NCI-H2107 treated with DMSO at 0.1 percent for 48 hours (cell line): ENCODE measurements at regions not wholly inside any gene's neighbourhood (a gene's known extent, or its start where the extent isn't known, plus 50 kb on each side); places are given as distances from the start of the nearest gene placed in this dataset.

Source experiments
- DNase-seq: peaks from one replicate; lab custom pipeline; 2025; ENCODE audit not compliant: unreplicated experiment; lab: John Stamatoyannopoulos, UW

GRCh38 chr5:3237276-3237868, 358.3 kb upstream of the IRX1 start:
- DNase-seq = no peak

DNA sequence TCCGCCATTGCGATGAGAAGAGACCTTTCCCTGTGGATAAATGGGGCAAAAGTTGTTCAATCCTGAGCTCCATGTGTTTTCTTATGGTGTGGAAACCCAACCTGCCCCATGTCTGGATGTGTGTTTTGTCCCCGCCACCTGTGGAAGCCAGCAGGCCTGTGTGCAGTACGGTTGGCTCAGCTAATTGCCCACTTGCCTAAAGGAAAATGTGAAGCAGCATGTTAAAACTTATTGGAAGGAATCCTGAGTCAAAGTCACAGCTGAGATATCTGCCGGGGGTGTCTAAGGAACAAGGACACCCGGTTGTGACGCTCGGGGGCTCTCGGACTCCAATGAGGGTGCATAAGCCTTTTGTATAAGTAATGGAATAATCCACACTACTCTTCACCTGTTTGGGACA, 361.1 kb upstream of the IRX1 start:
- DNase-seq = no peak

DNA sequence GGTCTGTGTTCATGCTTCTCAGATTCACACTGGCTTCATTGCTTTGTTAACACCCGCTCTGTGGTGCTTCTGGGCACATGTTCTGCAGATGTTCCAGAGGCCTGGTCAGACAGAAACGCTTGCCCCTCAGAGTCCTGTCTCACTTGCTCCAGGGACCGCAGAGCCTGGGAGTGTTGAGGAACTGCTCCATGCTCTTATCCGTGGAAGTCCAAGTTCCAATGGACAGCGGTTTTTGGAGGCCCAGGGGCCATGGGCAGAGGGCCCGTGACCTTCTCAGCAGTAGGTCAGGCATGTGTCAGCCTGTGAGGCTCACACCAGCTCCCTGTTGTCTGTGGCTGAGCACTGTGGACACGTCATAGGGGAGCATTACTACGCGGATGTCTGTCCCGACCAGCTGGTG, 364.7 kb upstream of the IRX1 start:
- DNase-seq = no peak

DNA sequence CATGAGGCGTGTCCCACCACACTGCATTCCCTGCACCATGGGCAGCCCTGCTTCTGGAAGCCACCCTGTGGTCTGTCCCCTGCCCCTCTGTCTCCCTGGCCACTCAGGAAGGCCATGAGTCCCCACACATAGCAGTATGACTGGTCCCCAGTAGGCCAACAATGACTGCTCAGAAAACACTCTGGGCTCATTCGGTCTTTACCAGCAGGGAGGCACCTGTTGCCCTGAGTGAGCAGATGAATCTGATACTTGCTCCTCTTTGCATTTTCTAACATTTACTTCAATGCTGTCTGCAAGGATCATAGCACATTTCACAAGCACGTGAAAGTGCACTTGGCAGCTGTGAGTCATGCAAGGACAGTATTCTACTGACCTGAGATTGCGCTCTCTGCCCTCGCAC, 365.4 kb upstream of the IRX1 start:
- no peak for DNase-seq

GRCh38 chr5:3226196-3226920, 369.3 kb upstream of the IRX1 start:
- DNase-seq = no peak

- DNase-seq = no peak
These were observed 370.3 kb upstream of the IRX1 start for GRCh38 chr5:3225201-3225960.

DNA sequence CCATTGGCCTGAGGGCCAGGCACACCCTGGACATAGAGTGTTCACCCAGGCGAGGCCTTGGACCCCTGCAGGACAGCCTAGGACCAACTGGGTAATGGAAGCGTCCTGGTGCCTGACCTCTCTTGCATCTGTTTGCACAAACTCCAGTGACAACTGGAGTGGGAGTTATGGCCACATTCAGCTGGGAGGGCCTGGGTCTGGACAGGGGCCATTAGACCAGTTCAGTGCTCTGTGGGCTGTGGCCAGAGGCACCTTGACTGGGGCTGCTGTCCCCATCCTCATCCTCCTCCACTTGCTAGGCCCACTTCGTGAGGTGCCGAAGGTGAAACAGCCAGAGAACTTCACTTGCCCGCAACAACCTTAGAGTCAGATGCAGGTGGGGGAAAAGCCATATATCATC, 372.7 kb upstream of the IRX1 start:
- no peak for DNase-seq

GRCh38 chr5:3221432-3221831, 374.2 kb upstream of the IRX1 start:
- DNase-seq = no peak

DNA sequence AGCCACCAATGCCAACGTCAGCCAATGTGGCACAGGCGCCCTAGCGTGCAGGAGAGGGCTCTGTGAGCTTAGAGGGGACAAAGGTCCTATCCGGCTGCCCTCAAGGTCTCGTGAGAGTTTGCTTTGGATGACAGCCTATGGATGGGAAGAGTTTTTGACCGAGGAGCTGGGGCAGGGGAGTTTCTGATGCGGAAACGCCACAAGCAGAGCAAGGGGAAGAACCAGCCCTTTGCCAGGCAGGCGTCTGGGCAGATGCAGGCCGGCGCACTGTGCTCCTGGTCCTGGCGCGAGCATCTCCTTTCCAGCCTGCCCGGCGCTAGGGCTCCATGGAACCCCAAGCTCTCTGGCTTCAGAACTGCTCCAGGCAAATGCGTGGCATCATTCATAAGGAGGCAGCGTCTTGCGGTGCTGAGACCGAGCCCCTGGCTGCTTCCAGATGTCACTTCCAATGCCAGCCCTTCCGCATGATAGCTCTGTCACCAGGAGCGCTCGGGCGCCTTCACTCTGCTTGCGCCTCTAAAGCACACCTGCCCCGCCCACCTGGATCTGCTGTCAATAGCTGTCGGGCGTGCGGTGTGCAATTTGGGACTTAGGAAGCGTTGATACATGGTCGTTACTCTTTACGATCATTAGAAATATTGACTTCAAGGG, 374.9 kb upstream of the IRX1 start:
- no peak for DNase-seq

DNA sequence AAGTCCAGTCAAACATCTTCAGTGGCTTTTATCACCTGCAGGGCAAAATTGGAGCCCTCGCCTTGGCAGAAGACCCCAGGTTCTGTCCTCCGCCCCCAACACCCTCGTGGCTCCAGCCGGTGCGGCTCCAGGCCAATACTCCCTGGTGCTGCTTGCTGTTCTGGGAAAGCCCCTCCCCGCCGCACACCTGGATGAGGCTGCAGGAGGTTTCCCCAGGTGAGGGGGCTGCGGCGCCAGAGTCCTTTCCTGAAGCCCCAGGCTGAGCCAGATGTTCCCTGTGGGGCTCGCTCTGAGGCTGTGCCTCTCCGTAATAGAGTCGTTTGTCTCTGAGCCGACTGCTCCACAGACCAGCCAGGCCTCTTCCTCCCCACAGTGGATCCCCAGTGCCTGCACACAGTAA, 375.4 kb upstream of the IRX1 start:
- no peak for DNase-seq

DNA sequence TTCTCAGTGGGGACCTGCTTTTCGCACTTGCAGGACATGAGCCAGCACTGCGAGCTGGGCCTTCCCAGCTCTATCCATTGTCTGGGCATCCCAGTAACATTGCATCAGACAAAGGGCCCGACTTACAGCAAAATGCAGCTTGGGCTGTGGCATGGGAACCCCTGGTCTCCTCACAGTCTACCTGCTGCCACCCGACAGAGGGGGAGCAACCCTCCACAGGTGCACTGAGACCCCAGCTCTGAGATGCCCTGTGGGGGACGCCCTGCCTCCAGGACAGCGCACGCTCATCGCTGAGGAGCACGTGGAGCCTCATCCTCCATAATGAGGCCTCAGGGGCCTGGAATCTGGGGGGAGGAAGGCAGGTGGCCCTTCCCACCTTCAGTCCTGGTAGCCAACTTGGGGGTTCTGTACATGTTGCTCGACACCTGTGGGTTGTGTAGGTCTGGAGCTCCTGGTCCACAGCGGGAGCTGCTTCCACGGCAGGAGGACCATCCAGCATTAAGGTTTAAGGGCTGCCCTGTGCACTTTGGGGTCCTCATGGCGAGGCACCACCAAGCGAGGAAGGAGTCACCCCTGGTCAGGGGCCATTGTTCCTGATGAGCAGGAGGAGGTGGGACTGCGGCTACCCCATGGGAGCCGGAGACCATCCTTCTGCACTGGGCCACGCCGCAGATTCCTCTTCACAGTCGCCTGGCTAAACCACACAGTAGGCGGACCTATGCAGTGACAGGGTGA, 376.5 kb upstream of the IRX1 start:
- no peak for DNase-seq

- DNase-seq = no peak
These were observed 377.7 kb upstream of the IRX1 start for GRCh38 chr5:3217771-3218495.

- no peak for DNase-seq
These were observed 378.5 kb upstream of the IRX1 start for GRCh38 chr5:3217114-3217513.

GRCh38 chr5:3216386-3216785, 379.2 kb upstream of the IRX1 start:
- no peak for DNase-seq

GRCh38 chr5:3214838-3215374, 380.7 kb upstream of the IRX1 start:
- DNase-seq = no peak

GRCh38 chr5:3214396-3214795, 381.2 kb upstream of the IRX1 start:
- DNase-seq = no peak

DNA sequence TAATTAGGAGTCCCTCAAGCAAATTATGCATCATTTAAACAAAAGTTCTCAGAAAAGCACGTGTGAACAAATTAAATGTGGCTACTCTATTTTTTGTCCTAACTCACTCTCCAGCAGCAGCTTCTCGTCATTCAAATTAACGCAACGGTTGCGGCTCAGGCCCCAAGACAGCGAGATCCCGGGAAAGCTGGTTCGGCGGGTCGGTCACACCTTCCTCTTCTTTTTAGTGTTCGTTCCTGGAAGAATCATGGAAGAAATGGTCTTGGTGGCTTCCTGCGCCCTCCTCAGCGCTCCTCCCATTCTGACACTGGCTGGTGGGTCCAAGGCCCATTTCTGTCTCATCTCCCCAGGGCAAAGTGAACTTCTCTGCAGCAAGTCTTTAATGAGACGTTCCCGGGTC, 382.8 kb upstream of the IRX1 start:
- DNase-seq = no peak

DNA sequence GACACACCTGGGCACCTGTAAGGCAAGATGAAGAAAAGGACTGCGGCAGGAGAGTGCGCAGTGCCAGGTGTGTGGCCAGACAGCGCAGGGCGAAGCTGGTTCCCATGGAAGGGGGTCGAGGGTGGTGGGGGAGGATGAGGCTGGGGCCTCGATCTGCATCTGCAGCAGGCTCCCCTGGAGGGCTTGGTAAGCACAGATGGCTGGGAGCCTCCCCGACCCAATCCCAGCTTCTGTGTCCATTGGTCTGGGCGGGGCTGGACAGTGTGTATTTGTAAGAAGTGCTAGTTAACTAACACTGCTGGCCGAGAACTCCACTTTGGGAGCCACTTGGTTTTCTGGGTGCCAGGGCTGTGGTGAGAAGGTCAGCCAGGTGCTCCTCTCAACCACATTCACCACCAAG, 385.1 kb upstream of the IRX1 start:
- DNase-seq = no peak

GRCh38 chr5:3209918-3210317, 385.7 kb upstream of the IRX1 start:
- DNase-seq = no peak

GRCh38 chr5:3202570-3202969, 393.1 kb upstream of the IRX1 start:
- DNase-seq = no peak
